K562 (cell line): ENCODE measurements at regions not wholly inside any gene's neighbourhood (a gene's known extent, or its start where the extent isn't known, plus 50 kb on each side); places are given as distances from the start of the nearest gene placed in this dataset.

ENCODE experiments used
- BHLHE40 ChIP-seq: IDR thresholded peaks from 2 replicates; pipeline ENCODE4 v1.6.1; 2011; ENCODE audit warnings: low read length, improper control_type of control experiment
- CTBP1 ChIP-seq: fragments of 450-650 bp; IDR thresholded peaks from 2 replicates; pipeline ENCODE4 v1.6.1; 2016; ENCODE audit warnings: borderline replicate concordance
- ETV1 ChIP-seq: fragments of 450-650 bp; conservative IDR thresholded peaks from 2 replicates; pipeline ENCODE4 v1.6.1; 2016; ENCODE audit warnings: missing genetic modification characterization, control low read depth, low read depth, missing compliant biosample characterization
- FOXJ3 ChIP-seq: sonication (generic); formaldehyde crosslinking; IDR thresholded peaks from 2 replicates; pipeline ENCODE4 v1.4.0; 2020; ENCODE audit warnings: mild to moderate bottlenecking, missing genetic modification reagents
- HNRNPL ChIP-seq: fragments of 200-400 bp; formaldehyde crosslinking; IDR thresholded peaks from 2 replicates; pipeline ENCODE4 v1.6.1; 2017; ENCODE audit warnings: low read depth, mild to moderate bottlenecking, low read length
- LARP7 ChIP-seq: fragments of 450-650 bp; IDR thresholded peaks from 2 replicates; pipeline ENCODE4 v1.6.1; 2016
- MEF2D ChIP-seq: conservative IDR thresholded peaks from 2 replicates; pipeline ENCODE4 v1.6.1; 2016; ENCODE audit warnings: low read depth, missing genetic modification characterization, missing compliant biosample characterization
- REST ChIP-seq, 2 experiments: fragments of 450-650 bp; formaldehyde crosslinking in 1 of 2; IDR thresholded peaks; 2 replicates each; pipeline versions ENCODE4 v1.4.0 to v1.6.1; 2014 to 2020; ENCODE audit warnings: mild to moderate bottlenecking in 2 of 2, borderline replicate concordance in 1 of 2, low read depth in 1 of 2
- TFE3 ChIP-seq: fragments of 450-650 bp; formaldehyde crosslinking; IDR thresholded peaks from 2 replicates; pipeline ENCODE4 v1.4.0; 2020; ENCODE audit warnings: mild to moderate bottlenecking, mixed read lengths
- YBX1 ChIP-seq: fragments of 450-650 bp; IDR thresholded peaks from 2 replicates; pipeline ENCODE4 v1.7.1; 2016; ENCODE audit warnings: mild to moderate bottlenecking
- TF ChIP-seq, protein P1 (sequence below): fragments of 150-350 bp; conservative IDR thresholded peaks from 2 replicates; pipeline ENCODE4 v1.6.1; 2014; ENCODE audit warnings: low read length
- TF ChIP-seq, protein P2 (sequence below): fragments of 450-650 bp; IDR thresholded peaks from 2 replicates; pipeline ENCODE4 v1.7.0; 2016; ENCODE audit warnings: borderline replicate concordance

GRCh38 chr12:32047357-32048212 is 59.1 kb upstream of the BICD1 start (continued):
- TF ChIP-seq, protein P1, sequence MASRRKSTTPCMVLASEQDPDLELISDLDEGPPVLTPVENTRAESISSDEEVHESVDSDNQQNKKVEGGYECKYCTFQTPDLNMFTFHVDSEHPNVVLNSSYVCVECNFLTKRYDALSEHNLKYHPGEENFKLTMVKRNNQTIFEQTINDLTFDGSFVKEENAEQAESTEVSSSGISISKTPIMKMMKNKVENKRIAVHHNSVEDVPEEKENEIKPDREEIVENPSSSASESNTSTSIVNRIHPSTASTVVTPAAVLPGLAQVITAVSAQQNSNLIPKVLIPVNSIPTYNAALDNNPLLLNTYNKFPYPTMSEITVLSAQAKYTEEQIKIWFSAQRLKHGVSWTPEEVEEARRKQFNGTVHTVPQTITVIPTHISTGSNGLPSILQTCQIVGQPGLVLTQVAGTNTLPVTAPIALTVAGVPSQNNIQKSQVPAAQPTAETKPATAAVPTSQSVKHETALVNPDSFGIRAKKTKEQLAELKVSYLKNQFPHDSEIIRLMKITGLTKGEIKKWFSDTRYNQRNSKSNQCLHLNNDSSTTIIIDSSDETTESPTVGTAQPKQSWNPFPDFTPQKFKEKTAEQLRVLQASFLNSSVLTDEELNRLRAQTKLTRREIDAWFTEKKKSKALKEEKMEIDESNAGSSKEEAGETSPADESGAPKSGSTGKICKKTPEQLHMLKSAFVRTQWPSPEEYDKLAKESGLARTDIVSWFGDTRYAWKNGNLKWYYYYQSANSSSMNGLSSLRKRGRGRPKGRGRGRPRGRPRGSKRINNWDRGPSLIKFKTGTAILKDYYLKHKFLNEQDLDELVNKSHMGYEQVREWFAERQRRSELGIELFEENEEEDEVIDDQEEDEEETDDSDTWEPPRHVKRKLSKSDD = no peak
- TF ChIP-seq BHLHE40 (peak; percentile 44; the same call in 1 of the 2 replicates), REST (IDR thresholded peaks at IDR 0.05; ENCODE audit: borderline replicate concordance) (peak; percentile 69), REST (CRISPR knock-in tag; IDR thresholded peaks at IDR 0.05; ENCODE audit: low read depth) (no peak), ETV1 (peak; percentile 64; the same call in 1 of the 2 replicates), HNRNPL (no peak), TFE3 (CRISPR knock-in tag) (peak; percentile 85), MEF2D (peak; percentile 56; the same call in 1 of the 2 replicates), LARP7 (no peak), CTBP1 (peak; percentile 55), YBX1 (no peak), FOXJ3 (CRISPR knock-in tag) (no peak)
- TF ChIP-seq, protein P2, sequence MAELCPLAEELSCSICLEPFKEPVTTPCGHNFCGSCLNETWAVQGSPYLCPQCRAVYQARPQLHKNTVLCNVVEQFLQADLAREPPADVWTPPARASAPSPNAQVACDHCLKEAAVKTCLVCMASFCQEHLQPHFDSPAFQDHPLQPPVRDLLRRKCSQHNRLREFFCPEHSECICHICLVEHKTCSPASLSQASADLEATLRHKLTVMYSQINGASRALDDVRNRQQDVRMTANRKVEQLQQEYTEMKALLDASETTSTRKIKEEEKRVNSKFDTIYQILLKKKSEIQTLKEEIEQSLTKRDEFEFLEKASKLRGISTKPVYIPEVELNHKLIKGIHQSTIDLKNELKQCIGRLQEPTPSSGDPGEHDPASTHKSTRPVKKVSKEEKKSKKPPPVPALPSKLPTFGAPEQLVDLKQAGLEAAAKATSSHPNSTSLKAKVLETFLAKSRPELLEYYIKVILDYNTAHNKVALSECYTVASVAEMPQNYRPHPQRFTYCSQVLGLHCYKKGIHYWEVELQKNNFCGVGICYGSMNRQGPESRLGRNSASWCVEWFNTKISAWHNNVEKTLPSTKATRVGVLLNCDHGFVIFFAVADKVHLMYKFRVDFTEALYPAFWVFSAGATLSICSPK = no peak
